DOHH2 (cell line): ENCODE measurements at regions not wholly inside any gene's neighbourhood (a gene's known extent, or its start where the extent isn't known, plus 50 kb on each side); places are given as distances from the start of the nearest gene placed in this dataset.

ENCODE experiments used
- H3F3A ChIP-seq: fragments of 200-600 bp; sonication (generic), shearing (Covaris generic); 2 replicates; pipeline ENCODE4 v1.6.0; 2016; ENCODE audit warnings: antibody characterized with exemption, mild to moderate bottlenecking; ENCODE audit not compliant: control insufficient read depth, insufficient read depth
- H3K27ac ChIP-seq: fragments of 200-600 bp; sonication (generic); 2 replicates; pipeline ENCODE4 v1.5.1; 2014; ENCODE audit warnings: low read depth, mild to moderate bottlenecking, low read length, moderate library complexity
- H3K27me3 ChIP-seq: fragments of 200-600 bp; sonication (generic); 2 replicates; pipeline ENCODE4 v1.6.1; 2014; ENCODE audit warnings: mild to moderate bottlenecking, low read length, mixed read lengths; ENCODE audit not compliant: control insufficient read depth
- H3K36me3 ChIP-seq: fragments of 200-600 bp; sonication (generic); 2 replicates; pipeline ENCODE4 v1.6.1; 2014; ENCODE audit warnings: mild to moderate bottlenecking, low read length, moderate library complexity, mixed read lengths; ENCODE audit not compliant: control insufficient read depth
- H3K4me1 ChIP-seq: fragments of 200-600 bp; sonication (generic); 2 replicates; pipeline ENCODE4 v1.6.1; 2014; ENCODE audit warnings: mild to moderate bottlenecking, low read length, mixed read lengths; ENCODE audit not compliant: control insufficient read depth
- H3K4me2 ChIP-seq: fragments of 200-600 bp; sonication (generic); 2 replicates; pipeline ENCODE4 v1.6.0; 2014; ENCODE audit warnings: mild to moderate bottlenecking, low read length, moderate library complexity
- H3K4me3 ChIP-seq: fragments of 200-600 bp; sonication (generic); 2 replicates; pipeline ENCODE4 v1.5.1; 2014; ENCODE audit warnings: mild to moderate bottlenecking, low read length, mixed read lengths
- H3K79me2 ChIP-seq: fragments of 200-600 bp; sonication (generic); 2 replicates; pipeline ENCODE4 v1.6.1; 2014; ENCODE audit warnings: mild to moderate bottlenecking, low read length, mixed read lengths; ENCODE audit not compliant: control insufficient read depth
- H3K9me2 ChIP-seq: fragments of 200-600 bp; sonication (generic); replicated peaks from 2 replicates; pipeline ENCODE4 v1.6.1; 2014; ENCODE audit warnings: mild to moderate bottlenecking, low read length, mixed read lengths; ENCODE audit not compliant: control insufficient read depth
- H3K9me3 ChIP-seq: fragments of 200-600 bp; sonication (generic); 2 replicates; pipeline ENCODE4 v1.6.1; 2014; ENCODE audit warnings: antibody characterized with exemption, low read length, mixed read lengths; ENCODE audit not compliant: control insufficient read depth, insufficient read depth
- H4K20me1 ChIP-seq: fragments of 200-600 bp; sonication (generic); 2 replicates; pipeline ENCODE4 v1.6.0; 2014; ENCODE audit warnings: low read depth, mild to moderate bottlenecking, antibody characterized with exemption, low read length, moderate library complexity; ENCODE audit not compliant: control insufficient read depth, insufficient read depth
- CTCF ChIP-seq: fragments of 200-600 bp; sonication (generic); IDR thresholded peaks from one replicate; pipeline ENCODE4 v1.5.1; 2014; ENCODE audit warnings: antibody characterized with exemption, mild to moderate bottlenecking, low read depth, low read length; ENCODE audit not compliant: poor library complexity, severe bottlenecking
- EZH2phosphoT487 ChIP-seq: fragments of 200-600 bp; sonication (generic); IDR thresholded peaks from 2 replicates; pipeline ENCODE4 v1.6.1; 2017; ENCODE audit warnings: borderline replicate concordance, mild to moderate bottlenecking, antibody characterized with exemption, low read length, moderate library complexity, mixed read lengths

- no peak overlapping the region for H3K4me3 ChIP-seq
- H3K4me1 ChIP-seq: peaks cover 31% of the 10 kb centered on the region
- no peak overlapping the region for H3K27ac ChIP-seq
- H3K9me2 ChIP-seq: no peaks in the 10 kb centered on the region
- no peaks in the 10 kb centered on the region for H3F3A ChIP-seq
- H4K20me1 ChIP-seq: no peaks in the 10 kb centered on the region
- peaks cover 8% of the 10 kb centered on the region for H3K27me3 ChIP-seq
- H3K36me3 ChIP-seq: no peaks in the 10 kb centered on the region
- no peaks in the 10 kb centered on the region; the same call in 1 of the 2 replicates for H3K79me2 ChIP-seq
- H3K9me3 ChIP-seq: no peaks in the 10 kb centered on the region
- H3K4me2 ChIP-seq: no peak overlapping the region
- TF ChIP-seq CTCF: no peak
- TF ChIP-seq EZH2phosphoT487: no peak
Observed at GRCh38 chr6:43997345-43997677, 129.9 kb downstream of the MRPL14 start.

- Histone ChIP-seq H3K4me3 (no peak overlapping the region), H3K9me3 (no peaks in the 10 kb centered on the region), H4K20me1 (no peaks in the 10 kb centered on the region), H3K9me2 (no peaks in the 10 kb centered on the region), H3K4me2 (no peak overlapping the region), H3F3A (no peaks in the 10 kb centered on the region), H3K27ac (no peak overlapping the region), H3K79me2 (no peaks in the 10 kb centered on the region; the same call in 1 of the 2 replicates), H3K4me1 (peaks cover 28% of the 10 kb centered on the region), H3K27me3 (peaks cover 10% of the 10 kb centered on the region; the same call in 1 of the 2 replicates), H3K36me3 (no peaks in the 10 kb centered on the region)
- TF ChIP-seq EZH2phosphoT487: no peak
- TF ChIP-seq CTCF: no peak
Observed at GRCh38 chr6:43996618-43997344, 130.5 kb downstream of the MRPL14 start.

GRCh38 chr6:43995137-43995536 is 132.1 kb downstream of the MRPL14 start:
- no peaks in the 10 kb centered on the region for H3K9me2 ChIP-seq
- no peak overlapping the region for H3K27ac ChIP-seq
- H3K4me2 ChIP-seq: no peak overlapping the region

More at GRCh38 chr6:43995137-43995536, 132.1 kb downstream of the MRPL14 start:
- H3K4me1 ChIP-seq: peaks cover 11% of the 10 kb centered on the region
- no peaks in the 10 kb centered on the region for H3K9me3 ChIP-seq
- H3K27me3 ChIP-seq: peaks cover 14% of the 10 kb centered on the region; the same call in 1 of the 2 replicates
- H3K36me3 ChIP-seq: no peaks in the 10 kb centered on the region
- TF ChIP-seq CTCF: no peak
- no peak for TF ChIP-seq EZH2phosphoT487
- H4K20me1 ChIP-seq: no peaks in the 10 kb centered on the region
- no peak overlapping the region for H3K4me3 ChIP-seq
- no peaks in the 10 kb centered on the region for H3K79me2 ChIP-seq
- H3F3A ChIP-seq: no peaks in the 10 kb centered on the region
